ENCODE measurements at regions not wholly inside any gene's neighbourhood (a gene's known extent, or its start where the extent isn't known, plus 50 kb on each side); places are given as distances from the start of the nearest gene placed in this dataset.

- DNase-seq (no peak), ATAC-seq (no peak)
- Histone ChIP-seq H3K4me1 (no peaks in the 10 kb centered on the region), H3K36me3 (no peaks in the 10 kb centered on the region), H3K9me3 (no peaks in the 10 kb centered on the region), H3K27ac (no peak overlapping the region), H3K27me3 (no peaks in the 10 kb centered on the region), H3K4me3 (no peak overlapping the region)
- intact Hi-C loops (cut with DNase I), result no loop called here
- no peak for TF ChIP-seq CTCF (IDR thresholded peaks at IDR 0.05)
- TF ChIP-seq POLR2A (IDR thresholded peaks at IDR 0.05), result no peak
Observed at GRCh38 chrX:26581091-26581490, 365.1 kb downstream of the MAGEB5 start.

- no peaks in the 10 kb centered on the region for H3K36me3 ChIP-seq
- intact Hi-C loops (cut with DNase I), result no loop called here
- no peak for TF ChIP-seq CTCF (IDR thresholded peaks at IDR 0.05)
- no peak for TF ChIP-seq POLR2A (IDR thresholded peaks at IDR 0.05)
- ATAC-seq (no peak), DNase-seq (no peak)
- H3K9me3 ChIP-seq, result no peaks in the 10 kb centered on the region
- WGBS (ENCODE audit: insufficient coverage, low coverage, low lambda C conversion rate, missing lambda C conversion rate), result 42% methylated on average over 1 of the region's 1 CpG
- no peak overlapping the region for H3K4me3 ChIP-seq
- H3K27ac ChIP-seq, result no peak overlapping the region
- H3K27me3 ChIP-seq, result no peaks in the 10 kb centered on the region
- no peaks in the 10 kb centered on the region for H3K4me1 ChIP-seq
Observed at GRCh38 chrX:26580021-26580420, 364.1 kb downstream of the MAGEB5 start.

GRCh38 chrX:26574234-26574633, 358.3 kb downstream of the MAGEB5 start:
- H3K27ac ChIP-seq, result no peak overlapping the region
- no peak for DNase-seq

GRCh38 chrX:26562156-26562555, 346.2 kb downstream of the MAGEB5 start:
- TF ChIP-seq POLR2A (IDR thresholded peaks at IDR 0.05) (no peak), CTCF (IDR thresholded peaks at IDR 0.05) (no peak)
- H3K36me3 ChIP-seq, result no peaks in the 10 kb centered on the region
- H3K4me1 ChIP-seq, result no peaks in the 10 kb centered on the region
- ATAC-seq, result no peak
- 8% methylated on average over 1 of the region's 1 CpG for WGBS (ENCODE audit: insufficient coverage, low coverage, low lambda C conversion rate, missing lambda C conversion rate)
- H3K27me3 ChIP-seq, result no peaks in the 10 kb centered on the region
- H3K27ac ChIP-seq, result no peak overlapping the region
- DNase-seq, result no peak
- intact Hi-C loops (cut with DNase I), result no loop called here
- no peak overlapping the region for H3K4me3 ChIP-seq
- H3K9me3 ChIP-seq, result no peaks in the 10 kb centered on the region

More at GRCh38 chrX:26574234-26574633, 358.3 kb downstream of the MAGEB5 start:
- Histone ChIP-seq H3K9me3 (no peaks in the 10 kb centered on the region), H3K36me3 (no peaks in the 10 kb centered on the region), H3K4me3 (no peak overlapping the region), H3K4me1 (no peaks in the 10 kb centered on the region), H3K27me3 (no peaks in the 10 kb centered on the region)
- intact Hi-C loops (cut with DNase I), result no loop called here
- no peak for ATAC-seq
- TF ChIP-seq POLR2A (IDR thresholded peaks at IDR 0.05) (no peak), CTCF (IDR thresholded peaks at IDR 0.05) (no peak)

GRCh38 chrX:26559855-26560254, 343.9 kb downstream of the MAGEB5 start:
- Histone ChIP-seq H3K27ac (no peak overlapping the region), H3K27me3 (no peaks in the 10 kb centered on the region), H3K9me3 (no peaks in the 10 kb centered on the region), H3K4me3 (no peak overlapping the region), H3K36me3 (no peaks in the 10 kb centered on the region), H3K4me1 (no peaks in the 10 kb centered on the region)
- DNase-seq, result no peak
- WGBS (ENCODE audit: insufficient coverage, low coverage, low lambda C conversion rate, missing lambda C conversion rate), result 43% methylated on average over 3 of the region's 3 CpGs
- no peak for ATAC-seq
- intact Hi-C loops (cut with DNase I), result no loop called here
- no peak for TF ChIP-seq CTCF (IDR thresholded peaks at IDR 0.05)
- TF ChIP-seq POLR2A (IDR thresholded peaks at IDR 0.05), result no peak
